Skin epidermis (tissue), 12 donors: ENCODE measurements at regions not wholly inside any gene's neighbourhood (a gene's known extent, or its start where the extent isn't known, plus 50 kb on each side); places are given as distances from the start of the nearest gene placed in this dataset.

Source experiments
- H3K27ac ChIP-seq, 21 experiments: fragments of 200-600 bp; sonication (generic) in 11 of 21; one replicate each; pipeline ENCODE4 v1.5.0; 2020; ENCODE audit warnings: mild to moderate bottlenecking in 3 of 21, inconsistent platforms in 2 of 21, moderate library complexity in 2 of 21
- H3K4me3 ChIP-seq, 7 experiments: fragments of 200-600 bp; sonication (generic) in 2 of 7; one replicate each; pipeline ENCODE4 v1.5.0; 2020; ENCODE audit warnings: inconsistent platforms in 2 of 7, mild to moderate bottlenecking in 2 of 7, moderate library complexity in 1 of 7

GRCh38 chr2:128732976-128733431, 414.3 kb upstream of the HS6ST1 start:
- no peak overlapping the region for H3K4me3 ChIP-seq
- no peak overlapping the region for H3K27ac ChIP-seq

GRCh38 chr2:128733450-128733849, 414.8 kb upstream of the HS6ST1 start:
- no peak overlapping the region for H3K27ac ChIP-seq
- no peak overlapping the region for H3K4me3 ChIP-seq

- Histone ChIP-seq H3K4me3 (no peak overlapping the region), H3K27ac (no peak overlapping the region)
These were observed 416.0 kb upstream of the HS6ST1 start for GRCh38 chr2:128734521-128735295.

- Histone ChIP-seq H3K27ac (no peak overlapping the region), H3K4me3 (no peak overlapping the region)
These were observed 416.8 kb upstream of the HS6ST1 start for GRCh38 chr2:128735296-128735960.

GRCh38 chr2:128736046-128736688, 417.5 kb upstream of the HS6ST1 start:
- no peak overlapping the region for H3K27ac ChIP-seq
- H3K4me3 ChIP-seq, result peak overlapping the region in 5 of 7 experiments; percentile 17 to 34 (median 26)

- Histone ChIP-seq H3K27ac (no peak overlapping the region), H3K4me3 (peak overlapping the region in 6 of 7 experiments; percentile 8 to 34 (median 24))
These were observed 418.2 kb upstream of the HS6ST1 start for GRCh38 chr2:128736689-128737545.

- H3K4me3 ChIP-seq, result no peak overlapping the region
- no peak overlapping the region for H3K27ac ChIP-seq
These were observed 418.8 kb upstream of the HS6ST1 start for GRCh38 chr2:128737546-128737826.

- no peak overlapping the region for H3K4me3 ChIP-seq
- H3K27ac ChIP-seq, result no peak overlapping the region
These were observed 419.9 kb upstream of the HS6ST1 start for GRCh38 chr2:128738446-128739110.

GRCh38 chr2:128742467-128742866, 423.8 kb upstream of the HS6ST1 start:
- H3K4me3 ChIP-seq, result no peak overlapping the region
- no peak overlapping the region for H3K27ac ChIP-seq

- H3K27ac ChIP-seq, result no peak overlapping the region
- no peak overlapping the region for H3K4me3 ChIP-seq
These were observed 427.3 kb upstream of the HS6ST1 start for GRCh38 chr2:128745946-128746345.

GRCh38 chr2:128746356-128746755, 427.7 kb upstream of the HS6ST1 start:
- Histone ChIP-seq H3K4me3 (no peak overlapping the region), H3K27ac (no peak overlapping the region)

GRCh38 chr2:128748336-128748735, 429.7 kb upstream of the HS6ST1 start:
- Histone ChIP-seq H3K27ac (no peak overlapping the region), H3K4me3 (no peak overlapping the region)

GRCh38 chr2:128748835-128749605, 430.4 kb upstream of the HS6ST1 start:
- Histone ChIP-seq H3K4me3 (no peak overlapping the region), H3K27ac (no peak overlapping the region)

- H3K4me3 ChIP-seq, result no peak overlapping the region
- H3K27ac ChIP-seq, result no peak overlapping the region
These were observed 431.9 kb upstream of the HS6ST1 start for GRCh38 chr2:128750328-128751165.

GRCh38 chr2:128751746-128752145, 433.1 kb upstream of the HS6ST1 start:
- Histone ChIP-seq H3K27ac (no peak overlapping the region), H3K4me3 (no peak overlapping the region)

GRCh38 chr2:128752691-128753263, 434.1 kb upstream of the HS6ST1 start:
- no peak overlapping the region for H3K27ac ChIP-seq
- no peak overlapping the region for H3K4me3 ChIP-seq

- Histone ChIP-seq H3K4me3 (no peak overlapping the region), H3K27ac (no peak overlapping the region)
These were observed 434.7 kb upstream of the HS6ST1 start for GRCh38 chr2:128753321-128753720.

- no peak overlapping the region for H3K4me3 ChIP-seq
- H3K27ac ChIP-seq, result no peak overlapping the region
These were observed 435.1 kb upstream of the HS6ST1 start for GRCh38 chr2:128753800-128754199.
